Muscle layer of duodenum (tissue), 2 donors: ENCODE measurements at regions not wholly inside any gene's neighbourhood (a gene's known extent, or its start where the extent isn't known, plus 50 kb on each side); places are given as distances from the start of the nearest gene placed in this dataset.
"Not testable (repeated sequence)": the region's sequence is repeated elsewhere in the genome, so short reads cannot be mapped to it uniquely, and the experiment has no call there.

ENCODE experiments used
- H3K27ac ChIP-seq: one replicate; pipeline ENCODE4 v1.7.0; 2013; ENCODE audit warnings: mild to moderate bottlenecking, low read length
- H3K27me3 ChIP-seq: one replicate; pipeline ENCODE4 v1.7.0; 2013; ENCODE audit warnings: low read depth, mild to moderate bottlenecking, control low read depth, low read length
- H3K36me3 ChIP-seq, 2 donors: one replicate each; pipeline ENCODE4 v1.7.0; 2013; ENCODE audit warnings: low read length in 2 of 2, control low read depth in 1 of 2, mild to moderate bottlenecking in 1 of 2; ENCODE audit not compliant: insufficient read depth in 2 of 2, control insufficient read depth in 1 of 2
- H3K4me1 ChIP-seq, 2 donors: one replicate each; pipeline ENCODE4 v1.7.0; 2013; ENCODE audit warnings: low read length in 2 of 2, mild to moderate bottlenecking in 2 of 2, control low read depth in 1 of 2, moderate library complexity in 1 of 2; ENCODE audit not compliant: insufficient read depth in 2 of 2, control insufficient read depth in 1 of 2
- H3K4me3 ChIP-seq, 2 donors: one replicate each; pipeline ENCODE4 v1.7.0; 2013; ENCODE audit warnings: low read length in 2 of 2, low read depth in 1 of 2, mild to moderate bottlenecking in 1 of 2
- H3K9me3 ChIP-seq, 2 donors: one replicate each; pipeline ENCODE4 v1.7.0; 2013; ENCODE audit warnings: low read length in 2 of 2, control low read depth in 1 of 2, mild to moderate bottlenecking in 1 of 2; ENCODE audit not compliant: control insufficient read depth in 1 of 2
- donor health status: healthy.

DNA sequence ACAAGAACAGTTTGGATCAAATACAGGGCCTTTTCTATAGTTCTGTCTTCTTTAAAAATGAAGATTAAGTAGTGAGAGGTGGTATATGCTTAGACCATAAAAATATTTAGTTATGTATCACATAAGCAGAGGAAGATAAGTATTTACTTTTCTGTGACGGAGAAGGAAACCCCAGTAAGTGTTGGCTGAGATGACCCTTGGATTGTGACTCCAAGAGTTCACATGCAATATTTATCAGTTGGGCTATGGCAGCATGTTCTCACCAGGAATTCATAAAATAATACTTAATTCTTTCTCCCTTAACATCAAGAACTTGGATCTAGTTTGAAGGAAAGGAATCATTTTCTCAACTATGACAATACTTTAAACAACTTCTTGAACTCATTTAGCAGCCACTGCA, 98.4 kb upstream of the TBX18 start:
- no peaks in the 10 kb centered on the region for H3K36me3 ChIP-seq
- H3K27ac ChIP-seq, result no peak overlapping the region
- no peaks in the 10 kb centered on the region for H3K9me3 ChIP-seq
- no peak overlapping the region for H3K4me3 ChIP-seq
- no peaks in the 10 kb centered on the region for H3K27me3 ChIP-seq
- H3K4me1 ChIP-seq, result no peaks in the 10 kb centered on the region

GRCh38 chr6:84860920-84861319, 96.5 kb upstream of the TBX18 start:
- Histone ChIP-seq H3K9me3 (no peaks in the 10 kb centered on the region), H3K4me1 (no peaks in the 10 kb centered on the region), H3K4me3 (no peak overlapping the region), H3K27me3 (no peaks in the 10 kb centered on the region), H3K36me3 (no peaks in the 10 kb centered on the region), H3K27ac (no peak overlapping the region)

DNA sequence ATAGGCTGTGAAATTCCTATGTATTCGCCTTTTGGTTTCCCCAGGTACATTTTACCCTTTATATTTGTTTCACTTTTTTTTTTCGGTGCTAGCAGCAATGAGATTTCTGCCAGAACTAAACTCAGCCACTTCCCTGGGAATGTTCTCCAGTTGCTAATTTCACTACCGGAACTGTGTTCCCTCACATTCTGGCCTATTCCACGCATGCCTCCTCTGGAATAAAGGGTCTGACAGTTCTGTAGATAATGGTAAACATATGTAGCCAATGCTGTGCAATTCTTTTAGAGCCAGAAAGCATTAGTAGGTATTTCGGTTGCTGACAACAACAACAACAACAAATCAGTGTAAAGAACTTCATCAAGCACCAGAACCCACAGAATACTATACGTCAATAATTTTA, 96.1 kb upstream of the TBX18 start:
- no peak overlapping the region for H3K27ac ChIP-seq
- H3K4me1 ChIP-seq, result no peaks in the 10 kb centered on the region
- H3K36me3 ChIP-seq, result no peaks in the 10 kb centered on the region
- no peak overlapping the region for H3K4me3 ChIP-seq
- no peaks in the 10 kb centered on the region for H3K27me3 ChIP-seq
- H3K9me3 ChIP-seq, result no peaks in the 10 kb centered on the region

DNA sequence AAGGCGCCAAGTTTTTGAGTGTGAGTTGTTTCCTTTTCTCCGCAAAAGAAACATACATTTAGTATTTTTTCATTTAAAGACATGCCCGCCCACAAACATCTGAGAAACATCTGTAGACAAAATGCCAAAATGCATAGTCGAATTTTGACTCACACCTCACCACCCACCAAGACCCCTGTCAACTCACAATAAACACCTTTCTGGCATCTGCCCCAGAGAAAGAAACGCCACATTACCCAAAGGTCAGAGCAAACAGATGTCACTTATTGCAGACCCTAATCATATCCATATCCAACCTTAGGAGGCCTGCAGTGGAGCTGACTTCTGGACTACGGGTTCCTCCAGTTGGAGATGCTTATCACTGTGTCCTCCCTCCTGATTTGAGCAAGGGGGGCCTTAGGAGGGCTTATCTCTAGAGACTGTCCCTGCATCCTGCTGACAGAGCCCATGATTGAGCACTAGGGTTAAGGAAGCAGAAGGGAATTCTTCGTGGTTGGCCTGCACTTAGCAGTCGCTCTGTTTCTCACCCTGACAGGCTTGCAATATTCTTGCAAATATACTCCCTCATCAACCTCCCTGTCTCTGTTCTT, 90.5 kb upstream of the TBX18 start:
- H3K4me3 ChIP-seq, result no peak overlapping the region
- H3K9me3 ChIP-seq, result no peaks in the 10 kb centered on the region
- no peak overlapping the region for H3K27ac ChIP-seq
- no peaks in the 10 kb centered on the region for H3K36me3 ChIP-seq
- no peaks in the 10 kb centered on the region for H3K4me1 ChIP-seq
- no peaks in the 10 kb centered on the region for H3K27me3 ChIP-seq

DNA sequence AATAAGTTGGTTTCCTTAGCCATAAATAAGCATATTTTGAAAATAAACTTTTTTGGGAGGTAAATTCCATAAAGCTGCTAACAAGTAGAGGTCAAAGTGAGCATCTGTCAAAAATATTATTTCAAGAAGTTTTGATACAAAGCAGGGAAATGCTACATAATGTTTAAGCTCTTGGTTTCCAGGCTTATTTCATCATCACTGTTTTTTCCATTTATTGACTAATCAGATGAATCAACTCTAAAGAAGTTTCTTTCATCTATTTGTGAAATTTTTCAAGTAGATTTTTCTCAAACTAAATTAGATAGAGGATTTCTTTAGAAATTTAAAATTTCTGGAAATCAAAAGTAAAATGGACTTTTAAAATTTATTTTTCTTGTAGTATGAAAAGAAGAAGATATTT, 89.5 kb upstream of the TBX18 start:
- Histone ChIP-seq H3K27ac (no peak overlapping the region), H3K9me3 (no peaks in the 10 kb centered on the region), H3K4me3 (no peak overlapping the region), H3K27me3 (no peaks in the 10 kb centered on the region), H3K4me1 (no peaks in the 10 kb centered on the region), H3K36me3 (no peaks in the 10 kb centered on the region)

- Histone ChIP-seq H3K36me3 (no peaks in the 10 kb centered on the region), H3K27me3 (no peaks in the 10 kb centered on the region), H3K4me1 (no peaks in the 10 kb centered on the region), H3K27ac (no peak overlapping the region), H3K4me3 (no peak overlapping the region), H3K9me3 (no peaks in the 10 kb centered on the region)
Observed at GRCh38 chr6:84848960-84849359, 84.6 kb upstream of the TBX18 start.

- Histone ChIP-seq H3K27me3 (no peaks in the 10 kb centered on the region), H3K4me3 (no peak overlapping the region), H3K4me1 (no peaks in the 10 kb centered on the region), H3K27ac (no peak overlapping the region), H3K9me3 (no peaks in the 10 kb centered on the region), H3K36me3 (no peaks in the 10 kb centered on the region)
Observed at GRCh38 chr6:84847390-84848160, 83.2 kb upstream of the TBX18 start.

GRCh38 chr6:84842525-84843166, 78.2 kb upstream of the TBX18 start:
- no peak overlapping the region for H3K27ac ChIP-seq
- H3K27me3 ChIP-seq, result no peaks in the 10 kb centered on the region
- H3K4me3 ChIP-seq, result no peak overlapping the region
- H3K36me3 ChIP-seq, result no peaks in the 10 kb centered on the region
- H3K4me1 ChIP-seq, result no peaks in the 10 kb centered on the region
- no peaks in the 10 kb centered on the region for H3K9me3 ChIP-seq

GRCh38 chr6:84837068-84837866, 72.9 kb upstream of the TBX18 start:
- not testable (repeated sequence) for H3K4me3 ChIP-seq, H3K27ac ChIP-seq, H3K4me1 ChIP-seq, H3K36me3 ChIP-seq, H3K9me3 ChIP-seq, H3K27me3 ChIP-seq

DNA sequence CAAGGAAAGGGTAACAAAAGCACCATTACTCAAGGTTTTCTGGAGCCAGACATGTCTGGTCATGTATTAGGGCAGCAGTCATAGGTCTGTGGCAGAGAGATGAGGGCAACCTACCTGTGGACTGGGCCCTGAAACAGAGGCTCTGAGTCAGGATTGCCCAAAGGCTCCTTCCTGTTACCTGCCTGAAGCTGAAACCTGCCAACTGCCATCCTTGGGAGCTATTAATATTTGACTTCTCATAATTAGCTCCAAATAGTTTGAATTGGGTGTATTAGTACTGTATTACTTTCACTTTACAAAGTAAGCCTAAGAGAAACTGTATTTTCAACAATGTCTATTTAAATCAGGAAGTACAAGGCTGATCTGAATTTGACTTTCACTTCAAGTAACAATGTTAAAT, 72.0 kb upstream of the TBX18 start:
- Histone ChIP-seq H3K4me1 (no peaks in the 10 kb centered on the region), H3K27ac (no peak overlapping the region), H3K9me3 (peaks cover 0 to 5% of the 10 kb centered on the region in 2 donors), H3K4me3 (no peak overlapping the region), H3K27me3 (no peaks in the 10 kb centered on the region), H3K36me3 (no peaks in the 10 kb centered on the region)

DNA sequence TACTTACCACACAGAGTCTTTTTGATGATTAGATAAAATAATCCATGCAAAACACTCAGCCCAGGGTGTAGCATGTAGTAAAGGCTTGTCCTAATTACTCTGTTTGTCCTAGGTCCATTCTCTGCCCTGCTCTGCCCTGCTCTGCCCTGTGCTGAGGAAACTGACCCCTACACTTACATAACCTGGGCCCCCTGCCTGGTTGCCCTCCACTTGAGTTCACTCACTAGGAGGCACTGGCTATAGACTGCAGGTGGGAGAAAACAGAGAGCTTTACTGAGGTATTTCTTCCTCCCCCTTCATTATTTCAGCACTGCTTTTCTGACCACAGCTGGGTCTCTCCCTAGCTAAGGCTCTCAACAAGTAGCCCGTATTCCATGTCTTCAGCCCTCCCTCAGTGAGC, 70.9 kb upstream of the TBX18 start:
- H3K9me3 ChIP-seq, result peaks cover 0 to 5% of the 10 kb centered on the region in 2 donors
- no peaks in the 10 kb centered on the region for H3K27me3 ChIP-seq
- H3K27ac ChIP-seq, result no peak overlapping the region
- no peaks in the 10 kb centered on the region for H3K36me3 ChIP-seq
- no peaks in the 10 kb centered on the region for H3K4me1 ChIP-seq
- no peak overlapping the region for H3K4me3 ChIP-seq
